GM19438 (cell line): ENCODE measurements at regions not wholly inside any gene's neighbourhood (a gene's known extent, or its start where the extent isn't known, plus 50 kb on each side); places are given as distances from the start of the nearest gene placed in this dataset.
"Not testable (repeated sequence)": the region's sequence is repeated elsewhere in the genome, so short reads cannot be mapped to it uniquely, and the experiment has no call there.

Experiments
- ATAC-seq: cut with Tn5 transposase; IDR thresholded peaks from one replicate; pipeline ENCODE4 v1.9.1; 2021; ENCODE audit warnings: low read depth; ENCODE audit not compliant: unreplicated experiment

- no peak for ATAC-seq
Observed at GRCh38 chr17:33924104-33924503, 331.0 kb upstream of the CCL2 start.

GRCh38 chr17:33925649-33926048, 329.4 kb upstream of the CCL2 start:
- ATAC-seq = no peak

GRCh38 chr17:33927732-33928133, 327.4 kb upstream of the CCL2 start:
- no peak for ATAC-seq

GRCh38 chr17:33929181-33929724, 325.8 kb upstream of the CCL2 start:
- ATAC-seq = no peak

GRCh38 chr17:33931148-33931814, 323.8 kb upstream of the CCL2 start:
- not testable (repeated sequence) for ATAC-seq

- no peak for ATAC-seq
Observed at GRCh38 chr17:33932996-33933395, 322.1 kb upstream of the CCL2 start.

- no peak for ATAC-seq
Observed at GRCh38 chr17:33933576-33933975, 321.5 kb upstream of the CCL2 start.

- ATAC-seq = no peak
Observed at GRCh38 chr17:33934696-33935095, 320.4 kb upstream of the CCL2 start.

- ATAC-seq = no peak
Observed at GRCh38 chr17:33935822-33936221, 319.3 kb upstream of the CCL2 start.

GRCh38 chr17:33936764-33937163, 318.3 kb upstream of the CCL2 start:
- no peak for ATAC-seq

GRCh38 chr17:33939959-33940358, 315.1 kb upstream of the CCL2 start:
- no peak for ATAC-seq

- ATAC-seq = no peak
Observed at GRCh38 chr17:33940769-33941370, 314.2 kb upstream of the CCL2 start.

GRCh38 chr17:33941744-33942143, 313.3 kb upstream of the CCL2 start:
- no peak for ATAC-seq

GRCh38 chr17:33942414-33942813, 312.7 kb upstream of the CCL2 start:
- ATAC-seq = no peak

GRCh38 chr17:33944412-33944811, 310.7 kb upstream of the CCL2 start:
- ATAC-seq = no peak

GRCh38 chr17:33944826-33945225, 310.3 kb upstream of the CCL2 start:
- ATAC-seq = no peak

- ATAC-seq = no peak
Observed at GRCh38 chr17:33945646-33946546, 309.2 kb upstream of the CCL2 start.

GRCh38 chr17:33947762-33948161, 307.3 kb upstream of the CCL2 start:
- no peak for ATAC-seq

GRCh38 chr17:33948309-33948708, 306.8 kb upstream of the CCL2 start:
- no peak for ATAC-seq

- no peak for ATAC-seq
Observed at GRCh38 chr17:33949100-33949499, 306.0 kb upstream of the CCL2 start.

- no peak for ATAC-seq
Observed at GRCh38 chr17:33950061-33950460, 305.0 kb upstream of the CCL2 start.
